ENCODE measurements at regions not wholly inside any gene's neighbourhood (a gene's known extent, or its start where the extent isn't known, plus 50 kb on each side); places are given as distances from the start of the nearest gene placed in this dataset.

GRCh38 chr6:33950891-33951889 lies 147.4 kb upstream of the MLN start:
- DNase-seq (ENCODE audit: low read depth) = no peak

GRCh38 chr6:33950472-33950881 lies 146.7 kb upstream of the MLN start:
- DNase-seq (ENCODE audit: low read depth) = no peak

- DNase-seq (ENCODE audit: low read depth) = no peak
Observed at GRCh38 chr6:33949877-33950435, 146.2 kb upstream of the MLN start.

GRCh38 chr6:33949111-33949510 lies 145.3 kb upstream of the MLN start:
- no peak for DNase-seq (ENCODE audit: low read depth)

- no peak for DNase-seq (ENCODE audit: low read depth)
Observed at GRCh38 chr6:33947916-33948594, 144.3 kb upstream of the MLN start.

GRCh38 chr6:33947047-33947446 lies 143.2 kb upstream of the MLN start:
- no peak for DNase-seq (ENCODE audit: low read depth)

- DNase-seq (ENCODE audit: low read depth) = no peak
Observed at GRCh38 chr6:33945931-33946330, 142.1 kb upstream of the MLN start.

GRCh38 chr6:33944686-33945411 lies 141.0 kb upstream of the MLN start:
- no peak for DNase-seq (ENCODE audit: low read depth)

- DNase-seq (ENCODE audit: low read depth) = no peak
Observed at GRCh38 chr6:33936886-33937285, 133.1 kb upstream of the MLN start.

- DNase-seq (ENCODE audit: low read depth) = no peak
Observed at GRCh38 chr6:33935439-33936080, 131.8 kb upstream of the MLN start.

GRCh38 chr6:33934731-33935270 lies 131.0 kb upstream of the MLN start:
- no peak for DNase-seq (ENCODE audit: low read depth)

- DNase-seq (ENCODE audit: low read depth) = no peak
Observed at GRCh38 chr6:33933101-33933500, 129.3 kb upstream of the MLN start.

- DNase-seq (ENCODE audit: low read depth) = no peak
Observed at GRCh38 chr6:33931799-33932198, 128.0 kb upstream of the MLN start.

GRCh38 chr6:33929575-33930288 lies 125.9 kb upstream of the MLN start:
- DNase-seq (ENCODE audit: low read depth) = no peak

- DNase-seq (ENCODE audit: low read depth) = no peak
Observed at GRCh38 chr6:33927616-33928015, 123.8 kb upstream of the MLN start.

GRCh38 chr6:33927112-33927511 lies 123.3 kb upstream of the MLN start:
- no peak for DNase-seq (ENCODE audit: low read depth)

GRCh38 chr6:33926451-33926850 lies 122.6 kb upstream of the MLN start:
- no peak for DNase-seq (ENCODE audit: low read depth)

GRCh38 chr6:33925936-33926335 lies 122.1 kb upstream of the MLN start:
- no peak for DNase-seq (ENCODE audit: low read depth)

GRCh38 chr6:33925210-33925609 lies 121.4 kb upstream of the MLN start:
- DNase-seq (ENCODE audit: low read depth) = no peak

- no peak for DNase-seq (ENCODE audit: low read depth)
Observed at GRCh38 chr6:33924681-33925080, 120.9 kb upstream of the MLN start.
